ENCODE measurements at regions not wholly inside any gene's neighbourhood (a gene's known extent, or its start where the extent isn't known, plus 50 kb on each side); places are given as distances from the start of the nearest gene placed in this dataset.

DNA sequence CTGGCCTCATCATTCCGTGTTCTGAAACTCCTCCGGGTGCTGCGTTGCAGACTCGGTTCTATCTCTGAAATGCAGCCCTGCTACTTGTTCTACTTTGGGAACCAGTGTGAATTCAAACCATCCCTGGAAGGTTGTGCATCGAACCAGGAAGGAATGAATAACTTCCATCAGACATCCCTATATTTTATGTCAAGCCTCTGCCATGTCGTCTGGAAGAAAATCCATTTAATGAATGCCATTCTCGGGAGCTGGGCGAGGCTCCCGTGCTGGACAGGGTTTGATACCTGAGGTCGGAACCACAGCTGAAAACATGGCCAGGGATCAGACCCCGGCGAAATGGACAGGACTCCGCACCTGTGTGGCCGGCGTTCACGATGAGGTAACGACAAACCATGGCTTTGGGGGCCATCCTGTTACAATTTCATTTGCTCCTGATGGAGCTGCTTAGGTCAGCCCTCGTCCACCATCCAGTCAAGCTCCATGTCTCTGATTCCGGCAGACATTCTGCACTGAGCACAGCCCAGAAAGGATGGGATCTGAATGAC, 821.6 kb downstream of the GALR1 start:
- DNase-seq = no peak

DNA sequence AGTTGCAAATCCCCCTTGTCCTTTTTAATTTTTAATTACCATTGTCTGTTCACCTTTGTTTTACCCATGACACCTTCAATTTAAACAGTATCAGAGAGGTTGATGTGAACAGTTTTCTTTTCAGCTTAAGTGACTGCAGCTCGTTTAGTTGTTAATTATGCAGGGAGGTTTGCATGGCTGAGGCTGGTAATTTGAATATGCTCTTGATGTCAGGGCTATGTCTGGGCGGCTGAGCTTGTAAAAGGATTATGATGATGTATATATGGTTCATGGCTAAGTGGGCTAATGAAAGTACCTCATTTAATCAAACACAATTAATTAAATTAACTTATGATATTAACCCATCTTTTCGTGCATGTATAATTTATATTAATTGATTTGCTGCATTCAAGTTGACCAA, 822.1 kb downstream of the GALR1 start:
- DNase-seq = no peak

DNA sequence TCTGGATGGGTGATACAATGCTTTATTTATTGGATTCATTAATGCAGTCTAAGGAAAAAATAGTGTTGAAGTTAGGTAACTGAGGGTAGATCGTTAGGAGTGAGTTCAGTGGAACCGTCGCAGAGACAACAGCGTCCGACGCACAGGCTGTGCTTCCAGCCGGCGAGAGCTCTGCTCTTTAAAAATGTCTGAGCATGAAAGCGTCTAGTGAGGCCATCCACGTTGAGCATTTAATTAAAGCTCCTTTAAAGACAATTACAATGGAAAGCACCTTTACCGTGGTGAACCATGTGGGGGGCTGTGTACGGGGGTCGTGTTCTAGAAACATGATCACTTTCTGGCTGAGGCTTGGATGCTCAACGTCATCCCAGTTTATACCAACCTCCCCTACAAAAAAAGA, 822.7 kb downstream of the GALR1 start:
- no peak for DNase-seq

DNA sequence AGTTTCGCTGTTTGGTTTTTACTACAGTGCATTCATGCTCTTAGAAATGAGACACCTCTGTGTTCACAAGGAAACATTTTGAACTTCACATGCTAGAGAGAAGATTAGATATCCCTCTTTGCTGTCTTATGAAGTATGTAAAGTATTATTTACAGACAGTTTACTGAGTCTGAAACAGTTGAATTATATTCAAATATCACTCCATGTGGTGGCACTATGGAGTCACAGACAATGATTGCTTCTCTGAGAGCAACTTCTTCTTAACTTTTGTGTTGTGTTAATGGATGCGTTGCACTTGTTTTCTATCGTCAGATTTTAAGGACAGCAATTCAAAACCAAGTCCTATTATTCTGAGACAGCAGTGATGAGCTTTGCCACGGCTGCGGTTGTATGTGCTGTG, 823.6 kb downstream of the GALR1 start:
- peak; percentile 64 for DNase-seq

DNA sequence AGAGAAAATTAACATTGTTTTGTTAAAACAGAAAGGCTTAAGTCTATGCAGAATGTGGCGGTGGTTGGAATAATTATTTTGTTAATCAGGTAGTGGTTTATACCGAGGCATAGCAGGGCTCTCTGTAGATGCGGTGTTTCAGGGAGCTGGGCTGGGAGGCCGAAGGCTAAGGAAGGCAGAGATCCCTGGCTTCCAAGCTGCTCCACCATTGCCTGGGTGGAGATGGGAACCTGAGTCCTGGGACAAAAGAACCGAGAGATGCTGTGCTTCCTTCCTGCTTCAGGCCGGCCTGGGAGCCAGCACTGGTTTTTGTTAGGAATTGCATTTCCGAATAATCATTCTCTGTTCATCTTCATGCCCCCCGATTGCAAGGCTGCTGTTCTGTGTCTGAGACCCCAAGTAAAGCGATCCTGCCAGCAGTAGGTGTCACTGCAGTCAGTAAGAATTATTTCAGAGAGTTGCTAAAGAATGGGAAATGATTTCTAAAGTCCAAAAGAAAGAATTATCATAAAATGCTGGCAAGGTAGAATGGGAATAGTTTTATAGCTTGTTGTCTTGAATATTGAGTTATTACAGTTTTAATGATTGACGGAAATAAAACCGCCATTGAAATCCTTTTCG, 824.9 kb downstream of the GALR1 start:
- peak; percentile 20 for DNase-seq

DNA sequence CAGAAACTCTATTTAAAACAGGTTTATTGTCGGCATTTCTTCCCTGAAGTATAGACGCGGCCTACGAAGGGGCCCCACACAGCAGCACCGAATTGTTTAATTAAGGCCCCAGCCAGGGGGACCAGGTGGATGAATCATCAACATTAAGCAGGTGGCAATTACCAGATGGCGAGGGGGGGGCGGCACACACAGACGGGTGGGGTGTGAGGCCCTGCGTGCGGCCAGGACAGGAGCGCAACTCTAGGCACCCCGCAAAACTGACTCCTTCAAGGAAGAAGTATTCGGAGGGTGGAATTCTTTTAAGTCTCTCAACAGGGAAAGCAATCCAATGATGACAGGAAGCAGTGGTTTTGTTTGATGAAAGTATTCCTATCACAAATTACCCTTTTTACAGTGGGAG, 830.4 kb downstream of the GALR1 start:
- no peak for DNase-seq

DNA sequence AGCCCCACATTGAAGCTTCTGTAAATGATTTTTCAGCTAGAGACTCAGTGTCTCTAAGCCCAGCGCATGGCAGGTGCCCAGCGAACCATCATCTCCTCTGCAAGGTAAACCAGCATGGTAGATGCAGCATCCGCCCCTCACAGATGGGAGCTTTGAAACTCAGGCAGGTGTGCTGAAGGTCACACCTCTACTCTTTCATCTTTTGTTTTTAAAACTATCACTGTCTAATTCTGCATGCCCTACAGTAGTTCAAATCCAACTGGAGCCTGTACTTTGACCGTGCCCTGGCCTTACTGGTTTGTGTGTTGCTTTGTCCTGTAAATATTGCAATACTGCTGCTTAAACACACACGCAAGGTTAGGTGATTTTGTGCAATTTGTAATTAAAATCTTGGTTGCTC, 831.1 kb downstream of the GALR1 start:
- DNase-seq = no peak

DNA sequence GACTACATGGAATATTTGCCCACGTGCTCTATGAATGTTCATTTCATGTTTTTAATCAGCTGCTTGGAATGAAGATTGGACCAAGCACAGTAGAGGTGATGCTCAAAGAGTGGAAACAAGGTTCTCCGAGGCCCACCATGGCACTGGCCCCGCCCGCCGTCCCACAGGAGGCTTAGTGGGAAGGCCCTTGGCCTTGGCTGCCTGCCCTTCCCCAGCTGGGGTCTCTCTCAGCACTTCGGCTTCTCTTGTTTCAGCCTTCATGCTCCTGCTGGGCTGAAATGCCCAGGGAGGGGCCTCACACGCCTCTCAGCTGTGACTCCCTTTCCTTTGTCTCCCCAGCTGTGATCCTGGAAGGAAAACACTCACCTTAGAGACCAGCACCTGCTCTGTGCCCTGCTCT, 833.2 kb downstream of the GALR1 start:
- peak; percentile 61 for DNase-seq

DNA sequence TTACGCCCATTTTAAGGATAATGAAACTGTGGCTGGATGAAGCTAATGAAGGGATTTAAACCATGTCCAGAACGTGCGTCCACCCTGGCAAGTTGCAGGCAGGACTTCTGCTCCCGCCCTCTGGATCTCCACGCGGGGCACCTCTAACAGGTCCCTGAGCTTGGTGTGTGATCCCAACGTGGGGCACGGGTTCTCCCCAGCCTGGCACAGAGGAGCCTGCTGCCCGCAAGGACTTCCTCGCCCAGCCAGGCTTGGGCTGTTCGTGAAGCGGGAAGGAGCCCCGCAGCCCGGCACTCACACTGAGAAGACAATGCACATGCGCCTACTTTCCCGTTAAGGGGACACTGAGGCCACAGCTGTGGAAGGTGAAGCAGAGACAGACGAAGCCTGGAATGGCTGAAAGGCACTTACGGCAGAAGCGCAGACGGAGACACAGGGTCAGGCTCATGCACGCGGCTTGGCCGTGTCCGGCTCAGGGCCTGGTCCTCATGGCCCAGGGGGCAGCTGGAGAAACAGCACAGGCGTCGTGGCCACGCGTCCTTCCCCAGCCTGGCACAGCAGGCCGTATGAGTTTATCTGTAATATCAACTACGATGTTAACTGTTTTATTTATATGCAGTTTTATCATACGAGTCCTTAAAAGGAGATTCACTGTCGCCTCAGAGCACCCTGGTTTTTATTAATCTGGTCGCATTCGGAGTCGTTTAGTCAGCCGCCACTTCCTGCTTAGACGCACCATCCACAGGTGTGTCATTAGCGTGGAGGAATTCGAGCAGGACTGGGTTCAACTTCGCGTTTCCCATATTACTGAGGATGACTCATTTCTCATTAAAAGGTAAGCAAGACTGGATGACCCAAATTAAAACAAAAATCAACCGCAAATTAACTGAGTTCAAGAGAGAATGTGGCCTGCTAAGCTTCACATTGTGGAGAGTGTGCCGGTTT, 835.9 kb downstream of the GALR1 start:
- DNase-seq = no peak

DNA sequence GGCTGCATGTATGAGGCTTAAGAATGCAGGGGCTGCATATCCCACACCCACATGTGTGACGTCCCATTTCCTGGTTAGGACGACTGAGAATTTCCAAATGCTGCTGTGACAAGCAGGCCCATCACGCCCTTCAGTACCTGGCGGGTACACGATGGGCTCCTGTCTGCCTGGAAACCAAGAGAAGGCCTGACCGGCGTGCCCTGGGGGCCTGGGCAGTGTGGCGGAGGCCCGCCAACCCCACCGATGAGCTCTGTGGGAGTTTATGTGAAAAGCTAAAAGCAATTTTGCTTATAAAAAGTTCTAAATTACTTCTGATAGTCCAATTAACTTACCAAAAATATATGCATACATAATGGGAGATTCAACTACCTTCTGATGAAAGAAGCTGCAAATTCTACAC, 837.3 kb downstream of the GALR1 start:
- DNase-seq = no peak

DNA sequence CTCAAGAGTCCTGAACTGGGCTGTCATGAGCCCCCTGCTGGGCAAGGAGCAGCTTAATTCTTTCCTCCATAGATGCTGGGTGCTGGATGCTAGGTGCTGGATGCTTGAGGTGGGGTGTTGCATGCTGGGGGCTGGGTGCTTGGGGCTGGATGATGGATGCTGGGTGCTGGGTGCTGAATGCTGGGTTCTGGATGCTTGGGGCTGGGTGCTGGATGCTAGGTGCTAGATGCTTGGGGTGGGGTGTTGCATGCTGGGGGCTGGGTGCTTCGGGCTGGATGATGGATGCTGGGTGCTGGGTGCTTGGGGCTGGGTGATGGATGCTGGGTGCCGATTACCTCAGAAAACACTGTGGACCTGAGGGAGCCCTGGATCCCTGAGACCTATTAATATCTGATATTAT, 837.7 kb downstream of the GALR1 start:
- no peak for DNase-seq

DNA sequence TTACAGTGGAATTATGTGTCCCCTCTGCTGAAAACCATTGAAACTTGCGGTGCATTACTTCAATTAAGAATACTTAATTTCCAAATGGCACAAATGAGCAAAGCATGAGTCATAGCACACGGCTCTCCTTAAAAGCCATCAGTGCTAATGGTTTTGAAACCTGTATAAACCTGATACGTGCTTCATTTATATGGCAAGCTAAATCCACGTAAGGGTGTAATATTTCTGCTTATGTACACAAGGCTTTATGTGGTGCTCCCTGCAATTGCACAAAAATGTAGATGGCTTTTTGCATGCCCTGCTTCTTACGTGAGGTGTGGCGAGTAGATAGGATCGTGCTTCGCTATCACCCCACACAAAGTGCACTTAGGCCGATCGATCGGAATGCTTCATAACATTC, 840.9 kb downstream of the GALR1 start:
- DNase-seq = peak; percentile 15

DNA sequence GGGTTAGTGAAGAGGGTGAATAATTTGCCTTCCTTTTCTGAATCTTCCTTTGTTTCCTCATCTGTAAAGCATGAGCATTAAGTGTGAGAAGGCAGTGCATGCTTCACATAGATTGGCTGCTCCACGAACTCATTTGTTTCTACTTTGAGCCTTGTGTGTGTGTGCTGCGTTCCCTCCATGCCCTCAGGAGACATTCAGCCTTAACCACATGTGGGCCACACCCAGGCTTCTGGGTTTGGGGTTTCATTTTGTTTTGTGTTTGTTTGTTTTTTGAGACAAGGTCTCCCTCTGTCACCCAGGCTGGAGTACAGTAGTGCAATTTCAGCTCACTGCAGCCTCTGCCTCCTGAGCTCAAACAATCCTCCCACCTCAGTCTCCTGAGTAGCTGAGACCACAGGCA, 843.3 kb downstream of the GALR1 start:
- DNase-seq = no peak

DNA sequence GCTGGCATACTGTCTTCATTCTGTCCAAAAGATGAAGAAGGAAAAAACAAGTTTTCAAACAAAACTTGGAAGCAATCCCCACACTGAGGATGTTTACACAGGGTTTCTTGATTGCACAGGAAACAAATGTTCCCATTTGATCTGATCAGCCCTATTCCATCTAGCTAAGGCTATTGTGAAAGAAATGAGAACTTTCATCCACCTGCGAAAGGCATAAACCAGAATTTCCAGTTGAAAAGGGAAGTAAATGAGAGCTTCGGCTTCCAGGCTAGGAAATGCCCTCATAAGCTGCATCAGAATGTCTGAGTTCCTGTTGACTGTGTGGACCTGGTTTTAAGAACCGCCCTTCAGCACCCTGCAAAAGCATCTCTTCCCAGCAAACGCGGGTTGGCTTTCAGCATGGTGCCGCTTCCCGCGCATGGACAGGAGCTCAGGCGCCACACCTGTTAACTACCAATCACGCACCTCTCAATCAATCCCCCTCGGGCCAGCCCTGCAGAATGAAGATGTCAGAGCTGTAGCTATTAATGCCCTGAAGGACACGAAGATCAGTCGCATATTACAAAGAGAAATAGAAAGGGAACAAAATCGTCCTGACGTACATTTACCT, 850.4 kb downstream of the GALR1 start:
- peak; percentile 17 for DNase-seq

DNA sequence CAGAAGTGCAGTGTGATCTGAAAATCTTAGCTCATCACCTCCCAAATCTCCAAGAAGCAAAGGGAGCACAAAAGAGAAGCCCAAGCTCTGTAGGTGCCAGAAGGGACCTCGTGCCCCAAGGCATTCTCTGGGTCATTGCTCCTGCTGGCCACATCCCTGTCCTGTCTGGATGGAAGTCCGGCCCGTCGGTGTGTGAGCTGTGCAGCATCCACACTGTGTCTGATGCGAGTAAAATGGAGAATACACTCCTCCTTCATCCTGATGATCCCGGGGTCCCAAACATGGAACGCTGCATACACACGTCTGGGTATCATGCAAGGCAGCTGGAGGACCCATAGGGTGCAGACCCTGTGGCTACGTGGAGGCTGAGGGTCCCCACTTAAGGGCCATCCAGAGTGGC, 851.4 kb downstream of the GALR1 start:
- DNase-seq = no peak

DNA sequence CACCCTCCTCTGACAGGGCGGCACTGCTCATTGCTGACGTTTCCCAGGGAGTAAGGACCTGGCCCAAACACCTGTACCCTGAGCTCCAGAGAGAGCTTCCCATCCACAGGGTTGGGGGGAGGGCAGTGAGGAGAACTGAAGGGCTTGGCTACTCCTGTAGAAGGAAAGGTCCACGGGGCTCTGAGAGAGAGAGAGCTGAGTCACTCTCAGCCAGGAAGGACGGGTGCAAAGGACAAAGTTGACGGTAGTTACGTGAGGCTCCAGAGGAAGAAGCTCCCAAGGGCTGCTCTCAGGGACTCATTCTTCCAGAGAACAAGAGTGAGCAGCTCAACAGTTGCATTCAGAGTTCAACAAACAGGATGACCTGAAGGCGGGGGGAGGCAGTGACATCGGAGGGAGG, 852.5 kb downstream of the GALR1 start:
- no peak for DNase-seq

DNA sequence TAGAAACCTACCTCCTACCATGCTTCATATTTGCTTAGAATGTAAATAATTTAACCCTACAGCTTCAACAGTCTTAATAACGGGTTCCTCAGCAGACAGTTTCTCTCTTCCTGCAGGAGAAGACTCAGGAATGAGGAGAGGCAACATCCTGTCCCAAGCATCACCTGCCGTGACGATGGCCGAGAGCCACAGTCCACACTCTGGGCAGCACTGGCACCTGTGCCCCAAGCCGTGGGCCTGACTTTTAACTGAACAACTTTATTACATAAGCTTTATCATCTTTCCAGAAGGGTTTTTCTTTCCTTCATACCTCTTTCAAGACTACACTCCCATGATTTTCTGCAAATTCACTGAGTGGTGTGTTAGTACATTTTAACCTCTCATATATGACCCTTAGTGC, 856.0 kb downstream of the GALR1 start:
- no peak for DNase-seq

DNA sequence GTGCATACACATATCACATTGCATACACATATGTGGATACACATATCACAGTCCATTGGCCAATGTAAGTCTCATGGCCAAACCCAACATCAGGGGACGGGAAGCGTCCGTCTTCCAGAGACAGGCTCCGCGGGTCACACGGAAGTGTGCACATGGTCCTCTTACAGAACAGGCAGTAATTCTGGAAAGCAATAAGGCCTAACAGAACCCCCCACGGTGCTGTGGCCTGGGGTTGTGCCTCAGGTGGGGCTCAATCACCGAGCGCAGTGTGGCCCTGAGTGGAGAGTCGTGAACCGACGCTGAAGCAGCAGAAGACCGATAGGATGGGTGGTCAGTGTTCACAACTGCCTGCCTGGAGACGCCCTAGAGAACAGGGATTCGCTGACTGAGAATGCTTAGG, 857.3 kb downstream of the GALR1 start:
- no peak for DNase-seq

DNA sequence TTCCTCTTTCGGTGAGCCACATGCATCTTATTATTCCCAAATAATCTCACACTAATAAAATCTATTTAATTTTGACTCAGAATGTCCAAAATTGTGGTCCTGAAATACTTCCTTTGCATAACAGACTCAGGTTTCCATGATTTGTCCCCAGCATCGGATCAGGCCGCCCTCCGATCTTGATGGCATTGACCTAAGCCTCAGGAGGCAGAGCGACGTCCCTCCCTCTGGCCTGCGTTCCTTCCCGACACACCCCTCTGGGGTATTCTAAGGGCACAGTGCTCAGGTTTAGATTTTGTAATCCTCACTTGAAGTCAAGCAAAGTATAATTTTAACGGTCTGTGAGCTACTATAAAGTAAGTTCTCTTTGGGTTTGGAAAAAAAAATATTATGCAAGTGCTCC, 857.7 kb downstream of the GALR1 start:
- no peak for DNase-seq

DNA sequence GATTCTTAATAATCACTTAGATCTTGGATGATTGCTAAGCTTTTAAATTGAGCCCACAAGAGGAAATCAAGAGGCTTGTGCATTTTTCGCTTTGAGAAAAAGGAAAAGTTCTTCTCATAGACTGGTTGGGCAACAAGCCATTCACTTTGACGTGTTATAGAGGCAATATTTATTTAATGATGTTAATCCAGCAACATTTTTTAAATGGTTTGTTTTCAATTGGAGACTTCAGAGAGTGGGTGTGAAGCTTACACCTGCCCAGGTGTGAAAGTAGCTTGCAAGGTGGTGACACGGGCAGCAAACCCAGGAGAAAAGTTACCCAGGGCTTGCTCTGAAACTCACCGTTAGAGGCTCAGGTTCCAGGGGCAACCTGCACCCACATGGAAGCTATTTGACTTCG, 858.9 kb downstream of the GALR1 start:
- DNase-seq = no peak

DNA sequence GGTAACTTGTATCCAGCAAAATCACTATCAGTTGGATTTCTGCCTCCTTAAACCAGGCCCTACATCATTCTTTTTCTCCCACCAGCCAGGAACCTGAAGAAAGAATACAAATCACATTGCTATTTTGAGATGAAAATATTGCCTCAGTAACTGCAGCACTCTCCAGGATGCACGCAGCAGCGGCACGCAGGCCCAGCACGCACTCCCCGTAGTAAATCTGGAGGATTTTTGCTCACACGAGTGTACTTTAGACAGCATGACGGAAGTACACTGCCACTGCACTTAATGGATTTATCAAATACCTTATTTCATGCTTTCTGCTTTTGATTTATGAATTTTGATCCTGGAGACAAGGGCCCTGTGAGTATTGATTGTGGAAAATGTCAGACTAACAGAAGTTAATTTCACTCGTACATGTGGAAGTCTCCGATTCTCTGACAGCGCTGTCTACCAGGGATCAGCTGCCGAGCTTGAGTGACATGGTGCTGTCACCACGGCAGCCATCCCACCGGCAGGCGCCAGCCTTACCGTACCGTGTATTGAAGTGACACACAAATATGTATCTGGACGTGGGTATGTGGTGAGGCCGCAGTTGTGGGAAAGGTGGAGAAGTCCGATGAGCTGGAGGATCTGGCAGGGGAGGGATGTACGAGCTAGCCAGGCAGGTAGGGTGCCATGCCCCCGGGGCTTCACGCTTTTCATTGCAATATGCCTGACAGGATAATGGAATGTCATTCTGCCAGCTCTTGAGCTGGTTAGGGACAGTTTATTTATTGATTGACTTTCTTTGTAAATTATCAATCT, 863.7 kb downstream of the GALR1 start:
- no peak for DNase-seq

DNA sequence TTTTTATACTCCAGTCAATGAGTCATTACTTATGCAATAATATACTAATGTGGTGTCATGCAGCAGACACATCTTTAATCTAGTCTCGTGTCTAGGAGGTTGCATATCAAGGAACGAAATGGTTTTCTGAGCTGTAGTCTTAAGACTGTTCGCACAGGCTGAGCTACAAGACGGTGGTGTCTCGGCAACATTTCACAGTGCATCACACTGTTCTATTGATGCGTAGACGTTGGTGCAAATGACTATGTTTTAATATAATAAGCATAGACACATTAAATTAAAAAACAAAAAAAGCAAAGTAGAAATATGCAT, 864.2 kb downstream of the GALR1 start:
- DNase-seq = no peak

Data from tongue (tissue), 1 donor.